GM23338 (cell line): ENCODE measurements at regions not wholly inside any gene's neighbourhood (a gene's known extent, or its start where the extent isn't known, plus 50 kb on each side); places are given as distances from the start of the nearest gene placed in this dataset.

ENCODE experiments used
- CREB1 ChIP-seq: fragments of 250-450 bp; sonication (Bioruptor Pico); IDR thresholded peaks from 2 replicates; pipeline ENCODE4 v1.5.0; 2020; ENCODE audit warnings: low read depth, mild to moderate bottlenecking, moderate library complexity
- EZH2 ChIP-seq: fragments of 200-600 bp; sonication (generic); IDR thresholded peaks from one replicate; pipeline ENCODE4 v1.8.0; 2017; ENCODE audit warnings: antibody characterized with exemption, mild to moderate bottlenecking, low read depth; ENCODE audit not compliant: unreplicated experiment
- EZH2phosphoT487 ChIP-seq: fragments of 200-600 bp; sonication (generic); IDR thresholded peaks from one replicate; pipeline ENCODE4 v1.8.1; 2018; ENCODE audit warnings: antibody characterized with exemption; ENCODE audit not compliant: unreplicated experiment
- JUNB ChIP-seq: IDR thresholded peaks from one replicate; pipeline ENCODE4 v1.6.1; 2016; ENCODE audit warnings: antibody characterized with exemption; ENCODE audit not compliant: unreplicated experiment
- NANOG ChIP-seq: IDR thresholded peaks from 2 replicates; pipeline ENCODE4 v1.6.1; 2016; ENCODE audit warnings: antibody characterized with exemption, borderline replicate concordance
- POLR2AphosphoS5 ChIP-seq: IDR thresholded peaks from 2 replicates; pipeline ENCODE4 v1.6.1; 2016; ENCODE audit warnings: antibody characterized with exemption, low read depth
- TF ChIP-seq, protein P1 (sequence below), 2 experiments: fragments of 200-600 bp in 1 of 2; sonication (generic) in 1 of 2; conservative IDR thresholded peaks; 2 replicates each; pipeline versions ENCODE4 v1.5.1 to v1.6.1; 2016 to 2017; ENCODE audit warnings: antibody characterized with exemption in 2 of 2, low read depth in 2 of 2, mild to moderate bottlenecking in 2 of 2, moderate library complexity in 1 of 2
- TF ChIP-seq, protein P2 (sequence below): IDR thresholded peaks from one replicate; pipeline ENCODE4 v1.6.1; 2018; ENCODE audit warnings: antibody characterized with exemption; ENCODE audit not compliant: unreplicated experiment

DNA sequence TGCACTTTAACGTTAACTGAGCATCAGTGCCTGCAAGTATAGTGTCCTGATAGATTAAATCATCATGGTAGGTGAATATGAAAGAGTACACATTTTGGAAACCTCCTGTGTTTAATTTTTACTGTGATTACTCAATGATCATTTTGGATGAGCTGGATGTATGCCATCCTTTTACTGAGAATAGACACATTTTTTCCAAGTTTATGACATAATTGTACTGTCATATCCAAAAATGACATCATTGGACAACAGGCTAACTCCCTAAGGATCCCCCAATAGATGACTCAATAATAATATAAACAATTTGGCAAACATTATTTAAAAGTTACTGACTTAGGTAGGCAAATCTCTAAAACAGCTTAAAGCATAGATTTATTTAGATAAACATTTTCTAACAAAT, 410.8 kb upstream of the REG3G start:
- TF ChIP-seq, protein P1, sequence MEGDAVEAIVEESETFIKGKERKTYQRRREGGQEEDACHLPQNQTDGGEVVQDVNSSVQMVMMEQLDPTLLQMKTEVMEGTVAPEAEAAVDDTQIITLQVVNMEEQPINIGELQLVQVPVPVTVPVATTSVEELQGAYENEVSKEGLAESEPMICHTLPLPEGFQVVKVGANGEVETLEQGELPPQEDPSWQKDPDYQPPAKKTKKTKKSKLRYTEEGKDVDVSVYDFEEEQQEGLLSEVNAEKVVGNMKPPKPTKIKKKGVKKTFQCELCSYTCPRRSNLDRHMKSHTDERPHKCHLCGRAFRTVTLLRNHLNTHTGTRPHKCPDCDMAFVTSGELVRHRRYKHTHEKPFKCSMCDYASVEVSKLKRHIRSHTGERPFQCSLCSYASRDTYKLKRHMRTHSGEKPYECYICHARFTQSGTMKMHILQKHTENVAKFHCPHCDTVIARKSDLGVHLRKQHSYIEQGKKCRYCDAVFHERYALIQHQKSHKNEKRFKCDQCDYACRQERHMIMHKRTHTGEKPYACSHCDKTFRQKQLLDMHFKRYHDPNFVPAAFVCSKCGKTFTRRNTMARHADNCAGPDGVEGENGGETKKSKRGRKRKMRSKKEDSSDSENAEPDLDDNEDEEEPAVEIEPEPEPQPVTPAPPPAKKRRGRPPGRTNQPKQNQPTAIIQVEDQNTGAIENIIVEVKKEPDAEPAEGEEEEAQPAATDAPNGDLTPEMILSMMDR (conservative IDR thresholded peaks at IDR 0.05; ENCODE audit: low read depth in 2 of 2): no peak
- no peak for TF ChIP-seq NANOG
- TF ChIP-seq POLR2AphosphoS5: no peak
- no peak for TF ChIP-seq EZH2
- TF ChIP-seq JUNB: no peak
- TF ChIP-seq, protein P2, sequence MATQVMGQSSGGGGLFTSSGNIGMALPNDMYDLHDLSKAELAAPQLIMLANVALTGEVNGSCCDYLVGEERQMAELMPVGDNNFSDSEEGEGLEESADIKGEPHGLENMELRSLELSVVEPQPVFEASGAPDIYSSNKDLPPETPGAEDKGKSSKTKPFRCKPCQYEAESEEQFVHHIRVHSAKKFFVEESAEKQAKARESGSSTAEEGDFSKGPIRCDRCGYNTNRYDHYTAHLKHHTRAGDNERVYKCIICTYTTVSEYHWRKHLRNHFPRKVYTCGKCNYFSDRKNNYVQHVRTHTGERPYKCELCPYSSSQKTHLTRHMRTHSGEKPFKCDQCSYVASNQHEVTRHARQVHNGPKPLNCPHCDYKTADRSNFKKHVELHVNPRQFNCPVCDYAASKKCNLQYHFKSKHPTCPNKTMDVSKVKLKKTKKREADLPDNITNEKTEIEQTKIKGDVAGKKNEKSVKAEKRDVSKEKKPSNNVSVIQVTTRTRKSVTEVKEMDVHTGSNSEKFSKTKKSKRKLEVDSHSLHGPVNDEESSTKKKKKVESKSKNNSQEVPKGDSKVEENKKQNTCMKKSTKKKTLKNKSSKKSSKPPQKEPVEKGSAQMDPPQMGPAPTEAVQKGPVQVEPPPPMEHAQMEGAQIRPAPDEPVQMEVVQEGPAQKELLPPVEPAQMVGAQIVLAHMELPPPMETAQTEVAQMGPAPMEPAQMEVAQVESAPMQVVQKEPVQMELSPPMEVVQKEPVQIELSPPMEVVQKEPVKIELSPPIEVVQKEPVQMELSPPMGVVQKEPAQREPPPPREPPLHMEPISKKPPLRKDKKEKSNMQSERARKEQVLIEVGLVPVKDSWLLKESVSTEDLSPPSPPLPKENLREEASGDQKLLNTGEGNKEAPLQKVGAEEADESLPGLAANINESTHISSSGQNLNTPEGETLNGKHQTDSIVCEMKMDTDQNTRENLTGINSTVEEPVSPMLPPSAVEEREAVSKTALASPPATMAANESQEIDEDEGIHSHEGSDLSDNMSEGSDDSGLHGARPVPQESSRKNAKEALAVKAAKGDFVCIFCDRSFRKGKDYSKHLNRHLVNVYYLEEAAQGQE: no peak
- no peak for TF ChIP-seq CREB1 (CRISPR knock-in tag)
- no peak for TF ChIP-seq EZH2phosphoT487
